ENCODE measurements at regions not wholly inside any gene's neighbourhood (a gene's known extent, or its start where the extent isn't known, plus 50 kb on each side); places are given as distances from the start of the nearest gene placed in this dataset.

DNA sequence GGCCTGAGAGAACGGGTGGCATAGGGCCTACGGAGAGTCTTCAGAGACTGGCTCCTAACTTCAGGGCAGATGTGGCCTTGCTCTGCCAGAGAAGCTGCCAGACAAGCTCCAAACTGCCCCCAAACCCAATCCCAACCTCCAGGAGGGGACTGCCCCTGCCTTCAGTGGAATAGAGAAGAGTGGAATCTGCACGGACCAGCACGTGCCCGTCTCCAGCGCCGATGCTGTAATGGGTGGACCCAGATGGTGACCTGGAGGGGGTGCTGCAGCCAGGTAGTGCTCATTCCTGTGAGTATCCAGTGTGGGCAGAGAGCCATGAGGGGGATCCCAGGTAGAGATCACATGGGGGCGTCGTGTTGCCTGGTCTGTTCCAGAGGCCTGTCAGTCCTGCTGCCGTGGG lies 73.2 kb upstream of the NKX1-1 start:
- no peak overlapping the region for H3K27ac ChIP-seq
- no peaks in the 10 kb centered on the region for H3K4me1 ChIP-seq
- 84% methylated on average over 10 of the region's 10 CpGs; no CpG with 5 or more reads in 1 of the 2 donors for WGBS, 2 donors (ENCODE audit: low coverage in 1 of 2)
- DNase-seq: no peak
- in situ Hi-C loops (cut with MboI; ENCODE audit: low pct_ligation_motif_present in 1 of 4, low pct_unique_long_range_greater_than_20kb in 1 of 4, low sequenced_read_pairs in 3 of 4) (no loop called here), intact Hi-C loops (cut with DNase I; ENCODE audit: low total_unique reads) (no loop called here)
- no peak overlapping the region for H3K4me3 ChIP-seq
- H3K36me3 ChIP-seq: no peaks in the 10 kb centered on the region
- TF ChIP-seq EP300 (IDR thresholded peaks at IDR 0.05; ENCODE audit: low read depth): no peak
- TF ChIP-seq POLR2AphosphoS5 (IDR thresholded peaks at IDR 0.05): no peak
- no peak for TF ChIP-seq POLR2A (IDR thresholded peaks at IDR 0.05)
- TF ChIP-seq, protein P1, sequence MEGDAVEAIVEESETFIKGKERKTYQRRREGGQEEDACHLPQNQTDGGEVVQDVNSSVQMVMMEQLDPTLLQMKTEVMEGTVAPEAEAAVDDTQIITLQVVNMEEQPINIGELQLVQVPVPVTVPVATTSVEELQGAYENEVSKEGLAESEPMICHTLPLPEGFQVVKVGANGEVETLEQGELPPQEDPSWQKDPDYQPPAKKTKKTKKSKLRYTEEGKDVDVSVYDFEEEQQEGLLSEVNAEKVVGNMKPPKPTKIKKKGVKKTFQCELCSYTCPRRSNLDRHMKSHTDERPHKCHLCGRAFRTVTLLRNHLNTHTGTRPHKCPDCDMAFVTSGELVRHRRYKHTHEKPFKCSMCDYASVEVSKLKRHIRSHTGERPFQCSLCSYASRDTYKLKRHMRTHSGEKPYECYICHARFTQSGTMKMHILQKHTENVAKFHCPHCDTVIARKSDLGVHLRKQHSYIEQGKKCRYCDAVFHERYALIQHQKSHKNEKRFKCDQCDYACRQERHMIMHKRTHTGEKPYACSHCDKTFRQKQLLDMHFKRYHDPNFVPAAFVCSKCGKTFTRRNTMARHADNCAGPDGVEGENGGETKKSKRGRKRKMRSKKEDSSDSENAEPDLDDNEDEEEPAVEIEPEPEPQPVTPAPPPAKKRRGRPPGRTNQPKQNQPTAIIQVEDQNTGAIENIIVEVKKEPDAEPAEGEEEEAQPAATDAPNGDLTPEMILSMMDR (IDR thresholded peaks at IDR 0.05): no peak
- peaks cover 2% of the 10 kb centered on the region for H3K27me3 ChIP-seq
- peaks cover 15 to 18% of the 10 kb centered on the region in 2 donors for H3K9me3 ChIP-seq

- no peaks in the 10 kb centered on the region for H3K27me3 ChIP-seq
- 35 to 36% methylated on average over 2 to 10 of the region's 10 CpGs for WGBS, 2 donors (ENCODE audit: low coverage in 1 of 2)
- no peaks in the 10 kb centered on the region for H3K36me3 ChIP-seq
- peaks cover 15 to 17% of the 10 kb centered on the region in 2 donors for H3K9me3 ChIP-seq
- no peak overlapping the region for H3K27ac ChIP-seq
- no peaks in the 10 kb centered on the region for H3K4me1 ChIP-seq
- in situ Hi-C loops (cut with MboI; ENCODE audit: low pct_ligation_motif_present in 1 of 4, low pct_unique_long_range_greater_than_20kb in 1 of 4, low sequenced_read_pairs in 3 of 4): no loop called here
- intact Hi-C loops (cut with DNase I; ENCODE audit: low total_unique reads): no loop called here
- no peak for TF ChIP-seq POLR2A (IDR thresholded peaks at IDR 0.05)
- TF ChIP-seq, protein P1 (IDR thresholded peaks at IDR 0.05): no peak
- TF ChIP-seq POLR2AphosphoS5 (IDR thresholded peaks at IDR 0.05): no peak
- TF ChIP-seq EP300 (IDR thresholded peaks at IDR 0.05; ENCODE audit: low read depth): no peak
- DNase-seq: no peak
- H3K4me3 ChIP-seq: no peak overlapping the region
Measured at GRCh38 chr4:1478766-1479355, 72.6 kb upstream of the NKX1-1 start.

GRCh38 chr4:1477045-1477840 lies 71.0 kb upstream of the NKX1-1 start:
- Histone ChIP-seq H3K36me3 (no peaks in the 10 kb centered on the region), H3K27me3 (peaks cover 12% of the 10 kb centered on the region), H3K4me3 (no peak overlapping the region), H3K9me3 (peaks cover 10% of the 10 kb centered on the region in 2 donors), H3K4me1 (no peaks in the 10 kb centered on the region), H3K27ac (no peak overlapping the region)
- peak; percentile 4 for DNase-seq
- intact Hi-C loops (cut with DNase I; ENCODE audit: low total_unique reads): no loop called here
- WGBS, 2 donors (ENCODE audit: low coverage in 1 of 2): 95% methylated on average over 16 of the region's 18 CpGs; no CpG with 5 or more reads in 1 of the 2 donors
- TF ChIP-seq EP300 (IDR thresholded peaks at IDR 0.05; ENCODE audit: low read depth): no peak
- TF ChIP-seq, protein P1 (IDR thresholded peaks at IDR 0.05): no peak
- in situ Hi-C loops (cut with MboI; ENCODE audit: low pct_ligation_motif_present in 1 of 4, low pct_unique_long_range_greater_than_20kb in 1 of 4, low sequenced_read_pairs in 3 of 4): no loop called here

DNA sequence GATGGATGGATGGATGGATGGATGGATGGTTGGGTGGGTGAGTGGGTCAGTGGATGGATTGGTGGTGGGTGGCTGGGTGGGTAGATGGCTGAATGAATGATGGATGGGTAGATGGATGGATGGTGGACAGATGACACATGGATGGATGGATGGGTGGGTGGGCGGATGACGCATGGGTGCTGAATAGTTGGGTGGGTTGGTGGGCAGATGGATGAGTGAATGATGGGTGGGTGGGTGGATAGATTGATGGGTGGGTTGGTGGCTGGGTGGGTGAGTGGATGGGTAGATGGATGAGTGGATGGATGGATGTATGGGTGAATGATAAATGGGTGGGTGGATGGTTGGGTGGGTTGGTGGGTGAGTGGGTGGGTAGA lies 69.9 kb upstream of the NKX1-1 start:
- H3K4me1 ChIP-seq: no peaks in the 10 kb centered on the region
- H3K27ac ChIP-seq: no peak overlapping the region
- in situ Hi-C loops (cut with MboI; ENCODE audit: low pct_ligation_motif_present in 1 of 4, low pct_unique_long_range_greater_than_20kb in 1 of 4, low sequenced_read_pairs in 3 of 4): no loop called here
- peaks cover under 1 to 7% of the 10 kb centered on the region in 2 donors for H3K9me3 ChIP-seq
- H3K27me3 ChIP-seq: peaks cover 23% of the 10 kb centered on the region
- H3K36me3 ChIP-seq: no peaks in the 10 kb centered on the region
- 92% methylated on average over 2 of the region's 2 CpGs; no CpG with 5 or more reads in 1 of the 2 donors for WGBS, 2 donors (ENCODE audit: low coverage in 1 of 2)
- intact Hi-C loops (cut with DNase I; ENCODE audit: low total_unique reads): no loop called here
- DNase-seq: no peak
- TF ChIP-seq, protein P1 (IDR thresholded peaks at IDR 0.05): no peak
- no peak for TF ChIP-seq EP300 (IDR thresholded peaks at IDR 0.05; ENCODE audit: low read depth)
- no peak for TF ChIP-seq POLR2A (IDR thresholded peaks at IDR 0.05)
- no peak for TF ChIP-seq POLR2AphosphoS5 (IDR thresholded peaks at IDR 0.05)
- H3K4me3 ChIP-seq: no peak overlapping the region

Data from transverse colon (tissue), 4 donors.